GM23338 (cell line): ENCODE measurements at regions not wholly inside any gene's neighbourhood (a gene's known extent, or its start where the extent isn't known, plus 50 kb on each side); places are given as distances from the start of the nearest gene placed in this dataset.
A peak's percentile ranks its signal among the peaks of the same experiment; 100 is the strongest.

Experiments used
- ATAC-seq: fragments of 200-7000 bp; cut with Tn5 transposase; 3 replicates; pipeline ENCODE4 v1.9.1; 2020
- DNase-seq: peaks from one replicate; pipeline ENCODE4 v3.0.0-alpha.2; 2015; ENCODE audit warnings: low spot score
- H2AFZ ChIP-seq: fragments of 200-600 bp; sonication (generic); 2 replicates; pipeline ENCODE4 v1.8.0; 2016; ENCODE audit warnings: antibody characterized with exemption, mild to moderate bottlenecking, moderate library complexity
- H3F3A ChIP-seq: fragments of 200-600 bp; sonication (generic); replicated peaks from 2 replicates; pipeline ENCODE4 v1.8.0; 2017; ENCODE audit warnings: antibody characterized with exemption, mixed run types, low read depth
- H3K27ac ChIP-seq: fragments of 200-600 bp; sonication (generic); 2 replicates; pipeline ENCODE4 v1.6.1; 2016; ENCODE audit warnings: low read depth
- H3K27me3 ChIP-seq: fragments of 200-600 bp; sonication (generic); 2 replicates; pipeline ENCODE4 v1.8.0; 2016; ENCODE audit warnings: mild to moderate bottlenecking, mixed run types, moderate library complexity; ENCODE audit not compliant: insufficient read depth
- H3K36me3 ChIP-seq: fragments of 200-600 bp; sonication (generic); 2 replicates; pipeline ENCODE4 v1.8.0; 2016; ENCODE audit warnings: mild to moderate bottlenecking; ENCODE audit not compliant: insufficient read depth
- H3K4me1 ChIP-seq: fragments of 200-600 bp; sonication (generic); 2 replicates; pipeline ENCODE4 v1.8.0; 2016; ENCODE audit warnings: mild to moderate bottlenecking, moderate library complexity; ENCODE audit not compliant: insufficient read depth
- H3K4me2 ChIP-seq: fragments of 200-600 bp; sonication (generic); 2 replicates; pipeline ENCODE4 v1.7.1; 2017; ENCODE audit warnings: mixed run types
- H3K4me3 ChIP-seq: fragments of 200-600 bp; sonication (generic); 2 replicates; pipeline ENCODE4 v1.6.1; 2016; ENCODE audit warnings: mixed run types
- H3K79me2 ChIP-seq: fragments of 200-600 bp; sonication (generic); replicated peaks from 2 replicates; pipeline ENCODE4 v1.8.0; 2017; ENCODE audit warnings: mild to moderate bottlenecking; ENCODE audit not compliant: insufficient read depth
- H3K9me2 ChIP-seq: fragments of 200-600 bp; sonication (generic); 2 replicates; pipeline ENCODE4 v1.8.0; 2017; ENCODE audit not compliant: insufficient read depth
- H4K20me1 ChIP-seq: fragments of 200-600 bp; sonication (generic); replicated peaks from 2 replicates; pipeline ENCODE4 v1.8.0; 2017; ENCODE audit warnings: mild to moderate bottlenecking; ENCODE audit not compliant: insufficient read depth
- H3K27ac Mint-ChIP-seq: 2 replicates; pipeline ENCODE4 v1.8.0; 2020; ENCODE audit warnings: inconsistent platforms, mild to moderate bottlenecking, moderate library complexity, mixed read lengths
- H3K27me3 Mint-ChIP-seq: 3 replicates; pipeline ENCODE4 v1.8.0; 2022; ENCODE audit warnings: low read depth, mild to moderate bottlenecking, moderate library complexity, mixed read lengths, inconsistent platforms; ENCODE audit not compliant: insufficient read depth, poor library complexity
- H3K36me3 Mint-ChIP-seq: 3 replicates; pipeline ENCODE4 v1.8.0; 2021; ENCODE audit warnings: low read depth, mild to moderate bottlenecking, inconsistent platforms, moderate library complexity, mixed read lengths
- H3K4me1 Mint-ChIP-seq: 3 replicates; pipeline ENCODE4 v1.8.0; 2020; ENCODE audit warnings: mild to moderate bottlenecking, inconsistent platforms, mixed read lengths
- H3K4me3 Mint-ChIP-seq: 3 replicates; pipeline ENCODE4 v1.8.0; 2021; ENCODE audit warnings: moderate library complexity, mild to moderate bottlenecking, inconsistent platforms, mixed read lengths
- H3K9me3 Mint-ChIP-seq: 3 replicates; pipeline ENCODE4 v1.8.0; 2020; ENCODE audit warnings: moderate library complexity, mild to moderate bottlenecking, inconsistent platforms, mixed read lengths
- CREB1 ChIP-seq: fragments of 250-450 bp; sonication (Bioruptor Pico); IDR thresholded peaks from 2 replicates; pipeline ENCODE4 v1.5.0; 2020; ENCODE audit warnings: low read depth, mild to moderate bottlenecking, moderate library complexity
- ETS1 ChIP-seq: IDR thresholded peaks from 2 replicates; pipeline ENCODE4 v1.6.1; 2016; ENCODE audit warnings: antibody characterized with exemption
- EZH2 ChIP-seq: fragments of 200-600 bp; sonication (generic); IDR thresholded peaks from one replicate; pipeline ENCODE4 v1.8.0; 2017; ENCODE audit warnings: antibody characterized with exemption, mild to moderate bottlenecking, low read depth; ENCODE audit not compliant: unreplicated experiment
- EZH2phosphoT487 ChIP-seq: fragments of 200-600 bp; sonication (generic); IDR thresholded peaks from one replicate; pipeline ENCODE4 v1.8.1; 2018; ENCODE audit warnings: antibody characterized with exemption; ENCODE audit not compliant: unreplicated experiment
- JUNB ChIP-seq: IDR thresholded peaks from one replicate; pipeline ENCODE4 v1.6.1; 2016; ENCODE audit warnings: antibody characterized with exemption; ENCODE audit not compliant: unreplicated experiment
- NANOG ChIP-seq: IDR thresholded peaks from 2 replicates; pipeline ENCODE4 v1.6.1; 2016; ENCODE audit warnings: antibody characterized with exemption, borderline replicate concordance
- ZNF114 ChIP-seq: fragments of 250-450 bp; sonication (Bioruptor Pico); IDR thresholded peaks from 2 replicates; pipeline ENCODE4 v1.5.0; 2020; ENCODE audit warnings: mild to moderate bottlenecking, moderate library complexity
- ZNF331 ChIP-seq: fragments of 250-450 bp; sonication (Bioruptor Pico); IDR thresholded peaks from 2 replicates; pipeline ENCODE4 v1.5.0; 2020; ENCODE audit warnings: low read depth, mild to moderate bottlenecking, moderate library complexity
- TF ChIP-seq, protein P1 (sequence below), 2 experiments: fragments of 200-600 bp in 1 of 2; sonication (generic) in 1 of 2; conservative IDR thresholded peaks; 2 replicates each; pipeline versions ENCODE4 v1.5.1 to v1.6.1; 2016 to 2017; ENCODE audit warnings: antibody characterized with exemption in 2 of 2, low read depth in 2 of 2, mild to moderate bottlenecking in 2 of 2, moderate library complexity in 1 of 2
- TF ChIP-seq, protein P2 (sequence below): IDR thresholded peaks from one replicate; pipeline ENCODE4 v1.6.1; 2018; ENCODE audit warnings: antibody characterized with exemption; ENCODE audit not compliant: unreplicated experiment

DNA sequence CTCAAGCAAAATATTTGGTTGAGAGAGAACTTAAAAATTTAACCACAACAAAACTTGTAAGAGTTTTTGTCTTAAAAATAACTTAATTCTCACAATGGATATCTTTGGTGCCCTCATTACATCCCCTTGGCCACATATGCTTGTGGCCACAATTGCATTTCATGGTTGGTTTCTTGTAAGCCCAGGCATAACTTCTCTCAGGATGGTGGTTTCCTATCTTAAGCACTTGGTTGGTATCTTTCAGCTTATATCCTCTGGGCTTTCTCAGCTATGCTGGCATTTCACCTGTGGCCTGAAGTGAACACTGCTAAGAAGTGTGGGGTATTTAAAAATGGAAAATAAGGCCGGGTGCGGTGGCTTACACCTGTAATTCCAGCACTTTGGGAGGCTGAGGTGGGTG is 212.4 kb upstream of the MEF2C start:
- peaks cover 7% of the 10 kb centered on the region; the same call in 2 of the 3 replicates for H3K4me1 Mint-ChIP-seq
- no peaks in the 10 kb centered on the region for H3K36me3 Mint-ChIP-seq
- ATAC-seq = no peak
- no peak overlapping the region for H2AFZ ChIP-seq
- H3K4me2 ChIP-seq = no peak overlapping the region
- no peaks in the 10 kb centered on the region for H3F3A ChIP-seq
- no peaks in the 10 kb centered on the region for H3K9me3 Mint-ChIP-seq
- H3K4me3 ChIP-seq = no peak overlapping the region
- TF ChIP-seq EZH2phosphoT487 (no peak), EZH2 (no peak)
- TF ChIP-seq, protein P1, sequence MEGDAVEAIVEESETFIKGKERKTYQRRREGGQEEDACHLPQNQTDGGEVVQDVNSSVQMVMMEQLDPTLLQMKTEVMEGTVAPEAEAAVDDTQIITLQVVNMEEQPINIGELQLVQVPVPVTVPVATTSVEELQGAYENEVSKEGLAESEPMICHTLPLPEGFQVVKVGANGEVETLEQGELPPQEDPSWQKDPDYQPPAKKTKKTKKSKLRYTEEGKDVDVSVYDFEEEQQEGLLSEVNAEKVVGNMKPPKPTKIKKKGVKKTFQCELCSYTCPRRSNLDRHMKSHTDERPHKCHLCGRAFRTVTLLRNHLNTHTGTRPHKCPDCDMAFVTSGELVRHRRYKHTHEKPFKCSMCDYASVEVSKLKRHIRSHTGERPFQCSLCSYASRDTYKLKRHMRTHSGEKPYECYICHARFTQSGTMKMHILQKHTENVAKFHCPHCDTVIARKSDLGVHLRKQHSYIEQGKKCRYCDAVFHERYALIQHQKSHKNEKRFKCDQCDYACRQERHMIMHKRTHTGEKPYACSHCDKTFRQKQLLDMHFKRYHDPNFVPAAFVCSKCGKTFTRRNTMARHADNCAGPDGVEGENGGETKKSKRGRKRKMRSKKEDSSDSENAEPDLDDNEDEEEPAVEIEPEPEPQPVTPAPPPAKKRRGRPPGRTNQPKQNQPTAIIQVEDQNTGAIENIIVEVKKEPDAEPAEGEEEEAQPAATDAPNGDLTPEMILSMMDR (conservative IDR thresholded peaks at IDR 0.05; ENCODE audit: low read depth in 2 of 2) = no peak
- DNase-seq = no peak
- no peak overlapping the region for H3K27ac Mint-ChIP-seq
- no peaks in the 10 kb centered on the region for H4K20me1 ChIP-seq
- no peaks in the 10 kb centered on the region for H3K27me3 ChIP-seq
- H3K9me2 ChIP-seq = no peaks in the 10 kb centered on the region
- no peaks in the 10 kb centered on the region for H3K79me2 ChIP-seq
- H3K27ac ChIP-seq = no peak overlapping the region
- H3K27me3 Mint-ChIP-seq = no peaks in the 10 kb centered on the region
- no peaks in the 10 kb centered on the region; the same call in 1 of the 2 replicates for H3K4me1 ChIP-seq
- H3K4me3 Mint-ChIP-seq = no peak overlapping the region
- H3K36me3 ChIP-seq = no peaks in the 10 kb centered on the region

DNA sequence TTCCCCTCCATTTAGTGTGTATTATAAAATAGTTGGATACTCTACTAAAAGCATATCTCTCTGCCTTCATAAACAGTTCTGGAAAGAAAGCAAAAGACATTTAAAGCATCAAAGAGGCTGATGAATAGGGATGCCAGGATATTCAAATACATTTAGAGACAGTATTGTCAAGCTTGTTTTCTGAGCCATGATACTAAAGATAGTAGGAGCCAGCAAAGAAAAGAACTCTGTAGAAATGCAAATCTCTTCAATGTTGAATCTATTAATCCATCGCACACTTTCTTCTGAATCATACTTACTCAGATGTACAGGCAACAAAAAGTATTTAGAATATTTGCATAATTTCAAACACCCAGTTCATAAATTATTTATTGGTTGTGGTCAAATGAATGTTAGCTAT is 207.1 kb upstream of the MEF2C start:
- DNase-seq = no peak
- Histone ChIP-seq H3K79me2 (no peaks in the 10 kb centered on the region), H2AFZ (no peak overlapping the region), H3K4me1 (0 out of 2 replicates have a peak, but pooled peaks cover 5% of the 10 kb centered on the region), H3K9me2 (no peaks in the 10 kb centered on the region), H3K36me3 (no peaks in the 10 kb centered on the region), H3K4me2 (no peak overlapping the region), H3F3A (no peaks in the 10 kb centered on the region), H4K20me1 (no peaks in the 10 kb centered on the region), H3K27ac (no peak overlapping the region), H3K27me3 (no peaks in the 10 kb centered on the region), H3K4me3 (no peak overlapping the region)
- H3K4me1 Mint-ChIP-seq = peaks cover 11% of the 10 kb centered on the region; the same call in 2 of the 3 replicates
- H3K9me3 Mint-ChIP-seq = no peaks in the 10 kb centered on the region
- H3K36me3 Mint-ChIP-seq = no peaks in the 10 kb centered on the region
- no peaks in the 10 kb centered on the region for H3K27me3 Mint-ChIP-seq
- no peak overlapping the region for H3K27ac Mint-ChIP-seq
- no peak for TF ChIP-seq ETS1
- H3K4me3 Mint-ChIP-seq = no peak overlapping the region
- no peak for ATAC-seq

DNA sequence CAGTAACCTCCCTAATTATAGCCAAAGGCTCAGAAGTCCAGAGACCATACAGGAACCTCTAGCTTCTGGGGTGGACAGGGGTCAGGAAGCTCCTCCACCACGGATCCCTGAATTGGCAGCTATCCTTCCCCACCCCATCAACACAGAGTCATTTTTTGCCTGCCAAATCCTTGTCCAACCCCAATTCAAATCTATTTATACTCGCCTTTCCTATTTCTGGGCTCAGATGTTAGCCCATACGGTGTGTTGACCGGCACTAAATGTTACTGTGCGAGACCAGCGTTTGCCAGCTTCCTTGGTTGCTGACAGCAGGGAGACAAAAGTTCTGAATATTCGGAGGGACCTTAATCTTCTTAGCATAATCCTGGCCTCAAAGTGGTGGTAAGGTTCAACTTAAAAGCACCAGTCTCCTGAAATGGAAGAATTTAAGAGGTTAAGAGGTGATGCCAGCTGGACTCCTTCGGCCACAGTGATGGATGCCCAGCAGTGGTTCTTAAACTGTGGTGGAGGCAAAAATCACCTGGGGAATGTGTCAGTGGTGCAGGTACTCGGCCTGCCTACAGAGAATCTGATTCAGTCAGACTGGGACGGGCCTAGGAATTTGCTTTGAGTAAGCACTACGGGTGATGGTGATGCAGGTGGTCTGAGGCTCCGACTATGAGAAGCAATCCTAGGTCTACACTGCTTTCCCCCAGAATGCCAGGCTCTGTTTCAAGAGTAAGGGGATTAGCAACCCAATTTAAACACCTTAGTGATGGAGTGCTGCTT is 204.8 kb upstream of the MEF2C start:
- Histone ChIP-seq H3K79me2 (no peaks in the 10 kb centered on the region), H3K27me3 (no peaks in the 10 kb centered on the region), H3K9me2 (no peaks in the 10 kb centered on the region), H3K4me1 (0 out of 2 replicates have a peak, but pooled peaks cover 5% of the 10 kb centered on the region), H3K36me3 (no peaks in the 10 kb centered on the region), H4K20me1 (no peaks in the 10 kb centered on the region), H3K4me2 (no peak overlapping the region), H3F3A (no peaks in the 10 kb centered on the region), H3K27ac (no peak overlapping the region), H2AFZ (no peak overlapping the region), H3K4me3 (no peak overlapping the region)
- DNase-seq = peak; percentile 39
- peak; percentile 92 for ATAC-seq
- H3K4me3 Mint-ChIP-seq = no peak overlapping the region
- no peaks in the 10 kb centered on the region for H3K36me3 Mint-ChIP-seq
- H3K4me1 Mint-ChIP-seq = peaks cover 11% of the 10 kb centered on the region; the same call in 2 of the 3 replicates
- H3K9me3 Mint-ChIP-seq = no peaks in the 10 kb centered on the region
- H3K27me3 Mint-ChIP-seq = no peaks in the 10 kb centered on the region
- H3K27ac Mint-ChIP-seq = no peak overlapping the region
- TF ChIP-seq, protein P2, sequence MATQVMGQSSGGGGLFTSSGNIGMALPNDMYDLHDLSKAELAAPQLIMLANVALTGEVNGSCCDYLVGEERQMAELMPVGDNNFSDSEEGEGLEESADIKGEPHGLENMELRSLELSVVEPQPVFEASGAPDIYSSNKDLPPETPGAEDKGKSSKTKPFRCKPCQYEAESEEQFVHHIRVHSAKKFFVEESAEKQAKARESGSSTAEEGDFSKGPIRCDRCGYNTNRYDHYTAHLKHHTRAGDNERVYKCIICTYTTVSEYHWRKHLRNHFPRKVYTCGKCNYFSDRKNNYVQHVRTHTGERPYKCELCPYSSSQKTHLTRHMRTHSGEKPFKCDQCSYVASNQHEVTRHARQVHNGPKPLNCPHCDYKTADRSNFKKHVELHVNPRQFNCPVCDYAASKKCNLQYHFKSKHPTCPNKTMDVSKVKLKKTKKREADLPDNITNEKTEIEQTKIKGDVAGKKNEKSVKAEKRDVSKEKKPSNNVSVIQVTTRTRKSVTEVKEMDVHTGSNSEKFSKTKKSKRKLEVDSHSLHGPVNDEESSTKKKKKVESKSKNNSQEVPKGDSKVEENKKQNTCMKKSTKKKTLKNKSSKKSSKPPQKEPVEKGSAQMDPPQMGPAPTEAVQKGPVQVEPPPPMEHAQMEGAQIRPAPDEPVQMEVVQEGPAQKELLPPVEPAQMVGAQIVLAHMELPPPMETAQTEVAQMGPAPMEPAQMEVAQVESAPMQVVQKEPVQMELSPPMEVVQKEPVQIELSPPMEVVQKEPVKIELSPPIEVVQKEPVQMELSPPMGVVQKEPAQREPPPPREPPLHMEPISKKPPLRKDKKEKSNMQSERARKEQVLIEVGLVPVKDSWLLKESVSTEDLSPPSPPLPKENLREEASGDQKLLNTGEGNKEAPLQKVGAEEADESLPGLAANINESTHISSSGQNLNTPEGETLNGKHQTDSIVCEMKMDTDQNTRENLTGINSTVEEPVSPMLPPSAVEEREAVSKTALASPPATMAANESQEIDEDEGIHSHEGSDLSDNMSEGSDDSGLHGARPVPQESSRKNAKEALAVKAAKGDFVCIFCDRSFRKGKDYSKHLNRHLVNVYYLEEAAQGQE = no peak
- no peak for TF ChIP-seq JUNB
- TF ChIP-seq ZNF331 (CRISPR knock-in tag) = no peak
- no peak for TF ChIP-seq CREB1 (CRISPR knock-in tag)
- TF ChIP-seq NANOG = no peak
- no peak for TF ChIP-seq ZNF114 (CRISPR knock-in tag)
- TF ChIP-seq, protein P1 (conservative IDR thresholded peaks at IDR 0.05; ENCODE audit: low read depth in 2 of 2) = no peak
